K562 (cell line): ENCODE measurements at regions not wholly inside any gene's neighbourhood (a gene's known extent, or its start where the extent isn't known, plus 50 kb on each side); places are given as distances from the start of the nearest gene placed in this dataset.

Experiments used
- ATAC-seq: fragments of 200-7000 bp; cut with Tn5 transposase; 3 replicates; pipeline ENCODE4 v1.9.1; 2020; ENCODE audit warnings: moderate library complexity
- BruUV-seq: library from RNA; stranded (reverse); fragments of 400-500 nt; replicated peaks from 2 replicates; lab custom pipeline; 2021; lab: Mats Ljungman, UMichigan
- CTCF ChIA-PET: fragments of 300-600 bp; formaldehyde crosslinking; extraction: SDS; loops from one replicate; lab custom pipeline; 2021; ENCODE audit warnings: low intra/inter-chr PET ratio; lab: Yijun Ruan, JAX
- POLR2A ChIA-PET: fragments of 300-600, 350-650 bp; sonication (Branson Sonifier 250); formaldehyde crosslinking; extraction: SDS; loops from one replicate; lab custom pipeline; 2021; ENCODE audit warnings: antibody characterized with exemption, inconsistent platforms; lab: Yijun Ruan, JAX
- DNase-seq, 4 experiments: peaks; one replicate each; pipeline versions ENCODE4 v3.0.0 to v3.0.0-alpha.2; 2011 to 2018; ENCODE audit warnings: low spot score in 3 of 4, mixed read lengths in 3 of 4; ENCODE audit errors: extremely low read depth in 1 of 4
- FAIRE-seq: peaks from 2 replicates; lab custom pipeline; 2011; peaks lifted over from hg19 to GRCh38; lab: Jason Lieb, UNC
- H2AFZ ChIP-seq: 2 replicates; pipeline ENCODE4 v1.6.0; 2011; ENCODE audit warnings: low read depth, low read length, control low read depth, inconsistent platforms
- H3K27ac ChIP-seq: fragments of 200-600 bp; 3 replicates; pipeline ENCODE4 v1.8.0; 2011; ENCODE audit warnings: low read depth, mild to moderate bottlenecking, control low read depth, inconsistent platforms, low read length, moderate library complexity, mixed read lengths; ENCODE audit errors: extremely low read depth
- H3K27me3 ChIP-seq, 2 experiments: fragments of 300-600 bp in 1 of 2; 2 replicates in 1 of 2; 3 replicates in 1 of 2; pipeline versions ENCODE4 v1.6.0 to v1.8.0; 2011; ENCODE audit warnings: inconsistent platforms in 2 of 2, low read length in 2 of 2, mild to moderate bottlenecking in 1 of 2, mixed read lengths in 1 of 2, moderate library complexity in 1 of 2; ENCODE audit not compliant: control insufficient read depth in 2 of 2, insufficient read depth in 2 of 2
- H3K36me3 ChIP-seq: fragments of 300-600 bp; 3 replicates; pipeline ENCODE4 v1.8.0; 2011; ENCODE audit warnings: mild to moderate bottlenecking, low read length, inconsistent platforms; ENCODE audit not compliant: control insufficient read depth, insufficient read depth
- H3K4me1 ChIP-seq, 2 experiments: fragments of 200-600 bp in 1 of 2; replicated peaks in 1 of 2; 2 replicates in 1 of 2; 3 replicates in 1 of 2; pipeline versions ENCODE4 v1.5.1 to v1.8.0; 2011; ENCODE audit warnings: inconsistent platforms in 2 of 2, low read length in 2 of 2, mild to moderate bottlenecking in 1 of 2, mixed read lengths in 1 of 2, moderate library complexity in 1 of 2; ENCODE audit not compliant: control insufficient read depth in 2 of 2, insufficient read depth in 2 of 2
- H3K4me2 ChIP-seq: 2 replicates; pipeline ENCODE4 v1.6.1; 2011; ENCODE audit warnings: low read length, control low read depth, inconsistent platforms, mixed read lengths; ENCODE audit not compliant: insufficient read depth
- H3K4me3 ChIP-seq: fragments of 200-600 bp; sonication (generic), shearing (Covaris generic); 2 replicates; pipeline ENCODE4 v1.5.1; 2016; ENCODE audit warnings: control low read depth, inconsistent platforms
- H3K79me2 ChIP-seq: fragments of 200-600 bp; 3 replicates; pipeline ENCODE4 v1.8.0; 2011; ENCODE audit warnings: low read length, inconsistent platforms; ENCODE audit not compliant: control insufficient read depth, insufficient read depth
- H3K9ac ChIP-seq, 2 experiments: 2 replicates each; pipeline versions ENCODE4 v1.6.0 to v1.6.1; 2011; ENCODE audit warnings: low read depth in 2 of 2, low read length in 2 of 2, control low read depth in 1 of 2, inconsistent platforms in 1 of 2, mild to moderate bottlenecking in 1 of 2, mixed read lengths in 1 of 2; ENCODE audit not compliant: insufficient read depth in 1 of 2
- H3K9me1 ChIP-seq: one replicate; pipeline ENCODE4 v1.6.0; 2011; ENCODE audit warnings: inconsistent platforms, mild to moderate bottlenecking, low read length, moderate library complexity; ENCODE audit not compliant: control insufficient read depth, insufficient read depth
- H3K9me3 ChIP-seq: replicated peaks from 2 replicates; pipeline ENCODE4 v1.5.1; 2011; ENCODE audit warnings: low read depth, low read length, inconsistent platforms; ENCODE audit not compliant: control insufficient read depth, insufficient read depth
- H4K20me1 ChIP-seq: replicated peaks from 2 replicates; pipeline ENCODE4 v1.6.1; 2011; ENCODE audit warnings: low read length, inconsistent platforms, mixed read lengths; ENCODE audit not compliant: control insufficient read depth, insufficient read depth
- DEAF1 ChIP-seq: fragments of 450-650 bp; formaldehyde crosslinking; IDR thresholded peaks from 2 replicates; pipeline ENCODE4 v1.4.0; 2020; ENCODE audit warnings: mild to moderate bottlenecking, moderate library complexity
- EHMT2 ChIP-seq: fragments of 450-650 bp; IDR thresholded peaks from 2 replicates; pipeline ENCODE4 v1.6.1; 2018; ENCODE audit warnings: antibody characterized with exemption
- ESRRA ChIP-seq: fragments of 450-650 bp; IDR thresholded peaks from 2 replicates; pipeline ENCODE4 v1.6.1; 2014; ENCODE audit warnings: low read depth, mild to moderate bottlenecking, moderate library complexity, borderline replicate concordance
- MECOM ChIP-seq: fragments of 250-450 bp; sonication (Bioruptor Pico); IDR thresholded peaks from 2 replicates; pipeline ENCODE4 v1.8.0; 2022; ENCODE audit warnings: inconsistent platforms
- PHF8 ChIP-seq: fragments of 200-600 bp; sonication (generic); IDR thresholded peaks from 2 replicates; pipeline ENCODE4 v1.6.1; 2012; ENCODE audit warnings: mixed run types, mild to moderate bottlenecking, inconsistent platforms, low read length, moderate library complexity, borderline replicate concordance
- SMARCB1 ChIP-seq: IDR thresholded peaks from 2 replicates; pipeline ENCODE4 v1.6.1; 2011; ENCODE audit warnings: improper control_type of control experiment, low read depth; ENCODE audit not compliant: insufficient read length
- ZNF398 ChIP-seq: fragments of 250-450 bp; sonication (Bioruptor Pico); IDR thresholded peaks from 2 replicates; pipeline ENCODE4 v1.8.0; 2021; ENCODE audit warnings: moderate library complexity, mild to moderate bottlenecking, inconsistent platforms
- WGBS: fragments of 100-300 bp; shearing (Covaris generic); methylation state at CpG from one replicate; pipeline ENCODE4 v1.1.6; 2016; ENCODE audit warnings: low coverage, mixed read lengths; ENCODE audit not compliant: insufficient coverage; ENCODE audit errors: missing lambda C conversion rate; 5-methylcytosine and 5-hydroxymethylcytosine counted together
- in situ Hi-C: fragments of 300-500 bp; cut with MboI; formaldehyde crosslinking; loops from 4 replicates; pipeline ENCODE4 v1.15.0; 2018; ENCODE audit warnings: inconsistent platforms, mixed read lengths
- intact Hi-C: fragments of 100-400 bp; cut with micrococcal nuclease; formaldehyde crosslinking; loops from 2 replicates; pipeline ENCODE4 v1.14.2; 2022

GRCh38 chr2:224190234-224190935 lies 151.3 kb upstream of the SERPINE2 start:
- FAIRE-seq = no peak

More at GRCh38 chr2:224190234-224190935, 151.3 kb upstream of the SERPINE2 start:
- H3K9ac ChIP-seq = no peak overlapping the region
- no peaks in the 10 kb centered on the region for H3K79me2 ChIP-seq
- BruUV-seq = no TSS peak
- in situ Hi-C loops (no loop called here), intact Hi-C loops (no loop called here)
- no peak overlapping the region for H3K4me3 ChIP-seq
- 0% methylated on average over 2 of the region's 2 CpGs for WGBS
- no peaks in the 10 kb centered on the region for H3K9me3 ChIP-seq
- no peaks in the 10 kb centered on the region for H3K27me3 ChIP-seq
- TF ChIP-seq PHF8 = no peak
- TF ChIP-seq SMARCB1 = no peak
- TF ChIP-seq DEAF1 = no peak
- no peak for TF ChIP-seq ESRRA
- TF ChIP-seq EHMT2 = no peak
- no peak for TF ChIP-seq MECOM
- TF ChIP-seq ZNF398 (CRISPR knock-in tag) = no peak
- ATAC-seq (no peak), DNase-seq (no peak)
- no peaks in the 10 kb centered on the region for H3K9me1 ChIP-seq
- no peak overlapping the region for H3K4me2 ChIP-seq
- H3K36me3 ChIP-seq = no peaks in the 10 kb centered on the region
- H2AFZ ChIP-seq = no peak overlapping the region
- no peak overlapping the region for H3K27ac ChIP-seq
- H4K20me1 ChIP-seq = no peaks in the 10 kb centered on the region
- ChIA-PET CTCF (no interaction called here), POLR2A (no interaction called here)
- H3K4me1 ChIP-seq = no peaks in the 10 kb centered on the region
